ENCODE measurements at regions not wholly inside any gene's neighbourhood (a gene's known extent, or its start where the extent isn't known, plus 50 kb on each side); places are given as distances from the start of the nearest gene placed in this dataset.
A peak's percentile ranks its signal among the peaks of the same experiment; 100 is the strongest.
"Not testable (repeated sequence)": the region's sequence is repeated elsewhere in the genome, so short reads cannot be mapped to it uniquely, and the experiment has no call there.

DNA sequence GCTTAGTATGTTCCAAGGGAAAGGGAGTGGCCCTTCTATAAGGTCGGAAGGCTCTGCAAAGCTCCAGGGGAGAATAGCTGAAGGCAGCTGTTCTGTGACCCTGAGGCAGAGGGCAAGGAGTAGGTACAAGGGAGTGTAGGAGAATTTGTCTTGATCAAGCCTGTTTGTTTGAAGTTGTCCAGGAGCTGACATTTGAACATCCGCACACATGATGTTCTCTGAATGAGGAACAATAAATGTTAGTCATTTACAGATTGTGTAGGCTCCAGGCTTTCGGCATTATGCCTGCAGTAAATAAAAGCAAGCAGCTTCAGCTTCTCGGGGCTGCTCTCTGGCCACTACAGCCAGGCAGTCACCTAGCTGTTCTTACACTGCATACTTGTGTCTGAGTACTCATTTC, 52.7 kb downstream of the CTAGE6 start:
- DNase-seq; H3K4me1 Mint-ChIP-seq; H3K9me3 Mint-ChIP-seq; H3K27ac Mint-ChIP-seq; H3K27me3 Mint-ChIP-seq; H3K4me3 Mint-ChIP-seq; ATAC-seq (ENCODE audit: low read depth in 2 of 2); H3K36me3 Mint-ChIP-seq: not testable (repeated sequence)

DNA sequence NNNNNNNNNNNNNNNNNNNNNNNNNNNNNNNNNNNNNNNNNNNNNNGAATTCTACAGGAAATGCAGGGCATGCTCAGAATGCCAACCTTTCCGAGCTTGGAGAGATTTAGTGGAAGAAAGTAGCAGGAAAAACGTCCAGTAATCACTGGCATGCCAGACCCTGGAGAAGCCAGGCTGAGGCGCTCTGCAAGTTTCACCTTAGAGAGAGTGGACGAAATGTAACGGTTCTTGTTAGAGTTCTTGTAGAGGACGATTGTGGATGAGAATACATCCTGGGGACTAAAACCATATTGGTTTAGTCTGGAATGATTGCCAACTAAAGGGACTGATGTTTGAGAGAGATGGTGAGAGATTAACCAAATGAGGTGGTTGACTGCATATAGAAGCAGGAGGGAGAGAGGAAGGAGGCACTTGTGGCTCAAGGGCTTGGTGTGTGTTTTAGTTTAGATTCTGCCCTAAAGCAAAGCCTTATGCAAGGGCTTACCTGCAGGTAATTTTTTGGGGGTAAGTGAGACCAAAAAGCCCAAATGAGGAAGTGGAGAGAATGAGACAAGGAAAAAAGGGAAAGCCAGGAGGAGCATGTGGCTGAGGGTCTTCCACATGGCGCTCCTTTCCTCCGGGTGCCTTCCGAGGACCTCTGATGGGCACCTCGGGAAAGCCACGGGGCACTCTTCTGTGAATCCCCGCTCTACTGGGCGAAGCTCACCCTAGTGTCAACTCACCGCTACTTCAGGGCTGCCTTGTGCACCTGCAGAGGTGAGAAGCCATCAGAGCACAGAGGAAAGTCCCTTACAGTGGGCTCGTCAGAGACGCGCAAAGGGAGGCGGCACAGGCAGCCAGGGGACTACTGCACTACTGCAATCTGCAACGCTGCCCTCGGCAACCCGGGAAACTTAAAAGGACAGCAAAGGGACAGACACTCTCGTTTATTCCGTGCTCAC, 56.5 kb downstream of the CTAGE6 start:
- not testable (repeated sequence) for H3K4me3 Mint-ChIP-seq, H3K27ac Mint-ChIP-seq, H3K27me3 Mint-ChIP-seq, H3K4me1 Mint-ChIP-seq, DNase-seq, H3K9me3 Mint-ChIP-seq, H3K36me3 Mint-ChIP-seq
- ATAC-seq (ENCODE audit: low read depth in 2 of 2): peak; percentile 99
